ENCODE measurements at regions not wholly inside any gene's neighbourhood (a gene's known extent, or its start where the extent isn't known, plus 50 kb on each side); places are given as distances from the start of the nearest gene placed in this dataset.
"Not testable (repeated sequence)": the region's sequence is repeated elsewhere in the genome, so short reads cannot be mapped to it uniquely, and the experiment has no call there.

- DNase-seq (ENCODE audit: low spot score), result peak; percentile 23
These were observed 70.5 kb upstream of the LIPC start for GRCh38 chr15:58361273-58361759.

GRCh38 chr15:58362262-58362922, 69.4 kb upstream of the LIPC start:
- no peak for DNase-seq (ENCODE audit: low spot score)

GRCh38 chr15:58363118-58363517, 68.7 kb upstream of the LIPC start:
- DNase-seq (ENCODE audit: low spot score), result not testable (repeated sequence)

GRCh38 chr15:58363673-58364072, 68.1 kb upstream of the LIPC start:
- not testable (repeated sequence) for DNase-seq (ENCODE audit: low spot score)

- DNase-seq (ENCODE audit: low spot score), result not testable (repeated sequence)
These were observed 66.7 kb upstream of the LIPC start for GRCh38 chr15:58365098-58365497.

- no peak for DNase-seq (ENCODE audit: low spot score)
These were observed 62.5 kb upstream of the LIPC start for GRCh38 chr15:58369261-58369701.

- DNase-seq (ENCODE audit: low spot score), result no peak
These were observed 61.8 kb upstream of the LIPC start for GRCh38 chr15:58369956-58370355.

- no peak for DNase-seq (ENCODE audit: low spot score)
These were observed 57.6 kb upstream of the LIPC start for GRCh38 chr15:58374147-58374546.

GRCh38 chr15:58377193-58377592, 54.6 kb upstream of the LIPC start:
- DNase-seq (ENCODE audit: low spot score), result no peak

GRCh38 chr15:58378241-58379085, 53.3 kb upstream of the LIPC start:
- DNase-seq (ENCODE audit: low spot score), result no peak

- not testable (repeated sequence) for DNase-seq (ENCODE audit: low spot score)
These were observed 52.3 kb upstream of the LIPC start for GRCh38 chr15:58379454-58379853.

- DNase-seq (ENCODE audit: low spot score), result no peak
These were observed 51.4 kb upstream of the LIPC start for GRCh38 chr15:58380280-58380945.

- no peak for DNase-seq (ENCODE audit: low spot score)
These were observed 50.1 kb upstream of the LIPC start for GRCh38 chr15:58381697-58382096.

Measured in Ammon's horn (tissue), 1 donor.